ENCODE measurements at regions not wholly inside any gene's neighbourhood (a gene's known extent, or its start where the extent isn't known, plus 50 kb on each side); places are given as distances from the start of the nearest gene placed in this dataset.

GRCh38 chr7:79778786-79779770 lies 325.6 kb upstream of the MAGI2 start:
- no peak for TF ChIP-seq POLR2A (IDR thresholded peaks at IDR 0.05)
- TF ChIP-seq, protein P1, sequence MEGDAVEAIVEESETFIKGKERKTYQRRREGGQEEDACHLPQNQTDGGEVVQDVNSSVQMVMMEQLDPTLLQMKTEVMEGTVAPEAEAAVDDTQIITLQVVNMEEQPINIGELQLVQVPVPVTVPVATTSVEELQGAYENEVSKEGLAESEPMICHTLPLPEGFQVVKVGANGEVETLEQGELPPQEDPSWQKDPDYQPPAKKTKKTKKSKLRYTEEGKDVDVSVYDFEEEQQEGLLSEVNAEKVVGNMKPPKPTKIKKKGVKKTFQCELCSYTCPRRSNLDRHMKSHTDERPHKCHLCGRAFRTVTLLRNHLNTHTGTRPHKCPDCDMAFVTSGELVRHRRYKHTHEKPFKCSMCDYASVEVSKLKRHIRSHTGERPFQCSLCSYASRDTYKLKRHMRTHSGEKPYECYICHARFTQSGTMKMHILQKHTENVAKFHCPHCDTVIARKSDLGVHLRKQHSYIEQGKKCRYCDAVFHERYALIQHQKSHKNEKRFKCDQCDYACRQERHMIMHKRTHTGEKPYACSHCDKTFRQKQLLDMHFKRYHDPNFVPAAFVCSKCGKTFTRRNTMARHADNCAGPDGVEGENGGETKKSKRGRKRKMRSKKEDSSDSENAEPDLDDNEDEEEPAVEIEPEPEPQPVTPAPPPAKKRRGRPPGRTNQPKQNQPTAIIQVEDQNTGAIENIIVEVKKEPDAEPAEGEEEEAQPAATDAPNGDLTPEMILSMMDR (IDR thresholded peaks at IDR 0.05) = no peak

Data from right lobe of liver (tissue), 4 donors.